Astrocyte of the spinal cord (primary cell): ENCODE measurements at regions not wholly inside any gene's neighbourhood (a gene's known extent, or its start where the extent isn't known, plus 50 kb on each side); places are given as distances from the start of the nearest gene placed in this dataset.
"Not testable (repeated sequence)": the region's sequence is repeated elsewhere in the genome, so short reads cannot be mapped to it uniquely, and the experiment has no call there.

ENCODE experiments used
- DNase-seq: peaks from one replicate; pipeline ENCODE4 v3.0.0; 2011; ENCODE audit warnings: low read depth, low spot score
- H3K4me3 ChIP-seq: 2 replicates; pipeline ENCODE4 v1.5.1; 2011; ENCODE audit warnings: low read depth, mild to moderate bottlenecking, low read length, moderate library complexity
- CTCF ChIP-seq: IDR thresholded peaks from 2 replicates; pipeline ENCODE4 v1.5.1; 2012; ENCODE audit warnings: low read depth, mild to moderate bottlenecking, low read length, inconsistent platforms
- in situ Hi-C: cut with HindIII; loops from 2 replicates; pipeline ENCODE4 v1.10.0; 2017; ENCODE audit warnings: low sequenced_read_pairs

- in situ Hi-C loops = no loop called here
- no peak for TF ChIP-seq CTCF
- no peak overlapping the region for H3K4me3 ChIP-seq
- no peak for DNase-seq
Measured at GRCh38 chr2:36125702-36126101, 229.9 kb upstream of the CRIM1 start.

- DNase-seq = no peak
- TF ChIP-seq CTCF = no peak
- in situ Hi-C loops = no loop called here
- no peak overlapping the region for H3K4me3 ChIP-seq
Measured at GRCh38 chr2:36123995-36124394, 231.6 kb upstream of the CRIM1 start.

GRCh38 chr2:36097022-36097421, 258.6 kb upstream of the CRIM1 start:
- in situ Hi-C loops = no loop called here
- TF ChIP-seq CTCF = no peak
- no peak for DNase-seq
- no peak overlapping the region for H3K4me3 ChIP-seq

GRCh38 chr2:36091844-36092741, 263.5 kb upstream of the CRIM1 start:
- in situ Hi-C loops = not testable (repeated sequence)

GRCh38 chr2:36088716-36089328, 266.8 kb upstream of the CRIM1 start:
- DNase-seq = no peak
- no peak overlapping the region for H3K4me3 ChIP-seq
- in situ Hi-C loops = no loop called here
- no peak for TF ChIP-seq CTCF

More at GRCh38 chr2:36091844-36092741, 263.5 kb upstream of the CRIM1 start:
- H3K4me3 ChIP-seq, DNase-seq: not testable (repeated sequence)

- DNase-seq = no peak
- no peak for TF ChIP-seq CTCF
- no peak overlapping the region for H3K4me3 ChIP-seq
- in situ Hi-C loops = no loop called here
Measured at GRCh38 chr2:36087344-36087743, 268.2 kb upstream of the CRIM1 start.

- no peak overlapping the region for H3K4me3 ChIP-seq
- no peak for DNase-seq
- in situ Hi-C loops = no loop called here
- no peak for TF ChIP-seq CTCF
Measured at GRCh38 chr2:36079793-36080192, 275.8 kb upstream of the CRIM1 start.
